HepG2 (cell line): ENCODE measurements at regions not wholly inside any gene's neighbourhood (a gene's known extent, or its start where the extent isn't known, plus 50 kb on each side); places are given as distances from the start of the nearest gene placed in this dataset.
A peak's percentile ranks its signal among the peaks of the same experiment; 100 is the strongest.

Experiments used
- FOXA1 ChIP-seq, 2 experiments: fragments of 450-650 bp in 1 of 2; sonication (generic) in 1 of 2; formaldehyde crosslinking in 1 of 2; IDR thresholded peaks; 2 replicates each; pipeline versions ENCODE4 v1.4.0 to v1.6.1; 2016 to 2020; ENCODE audit warnings: missing genetic modification reagents in 1 of 2
- KMT2B ChIP-seq: IDR thresholded peaks from 2 replicates; pipeline ENCODE4 v1.6.1; 2016; ENCODE audit warnings: missing genetic modification reagents, missing compliant biosample characterization
- SNAPC4 ChIP-seq: sonication (generic); formaldehyde crosslinking; IDR thresholded peaks from 2 replicates; pipeline ENCODE4 v1.4.0; 2020; ENCODE audit warnings: mild to moderate bottlenecking, missing genetic modification reagents
- ZNF224 ChIP-seq: sonication (generic); formaldehyde crosslinking; IDR thresholded peaks from 2 replicates; pipeline ENCODE4 v1.5.0; 2020; ENCODE audit warnings: mild to moderate bottlenecking, missing genetic modification reagents
- ZNF232 ChIP-seq: sonication (generic); formaldehyde crosslinking; IDR thresholded peaks from 2 replicates; pipeline ENCODE4 v1.4.0; 2020; ENCODE audit warnings: missing genetic modification reagents, borderline replicate concordance
- ZNF333 ChIP-seq: sonication (generic); formaldehyde crosslinking; IDR thresholded peaks from 2 replicates; pipeline ENCODE4 v1.4.0; 2020; ENCODE audit warnings: mild to moderate bottlenecking, missing genetic modification reagents, borderline replicate concordance
- TF ChIP-seq, protein P1 (sequence below): sonication (generic); formaldehyde crosslinking; IDR thresholded peaks from 2 replicates; pipeline ENCODE4 v1.4.0; 2020; ENCODE audit warnings: missing genetic modification reagents

GRCh38 chr2:8525582-8526402 is 156.1 kb upstream of the ID2 start (continued):
- TF ChIP-seq FOXA1 (IDR thresholded peaks at IDR 0.05) (no peak), FOXA1 (CRISPR knock-in tag; IDR thresholded peaks at IDR 0.05) (peak; percentile 34), KMT2B (0 out of 2 replicates have a peak, but pooled peaks have one; percentile 61), SNAPC4 (peak; percentile 86), ZNF232 (CRISPR knock-in tag) (no peak), ZNF333 (0 out of 2 replicates have a peak, but pooled peaks have one; percentile 38), ZNF224 (peak; percentile 93)
- TF ChIP-seq, protein P1, sequence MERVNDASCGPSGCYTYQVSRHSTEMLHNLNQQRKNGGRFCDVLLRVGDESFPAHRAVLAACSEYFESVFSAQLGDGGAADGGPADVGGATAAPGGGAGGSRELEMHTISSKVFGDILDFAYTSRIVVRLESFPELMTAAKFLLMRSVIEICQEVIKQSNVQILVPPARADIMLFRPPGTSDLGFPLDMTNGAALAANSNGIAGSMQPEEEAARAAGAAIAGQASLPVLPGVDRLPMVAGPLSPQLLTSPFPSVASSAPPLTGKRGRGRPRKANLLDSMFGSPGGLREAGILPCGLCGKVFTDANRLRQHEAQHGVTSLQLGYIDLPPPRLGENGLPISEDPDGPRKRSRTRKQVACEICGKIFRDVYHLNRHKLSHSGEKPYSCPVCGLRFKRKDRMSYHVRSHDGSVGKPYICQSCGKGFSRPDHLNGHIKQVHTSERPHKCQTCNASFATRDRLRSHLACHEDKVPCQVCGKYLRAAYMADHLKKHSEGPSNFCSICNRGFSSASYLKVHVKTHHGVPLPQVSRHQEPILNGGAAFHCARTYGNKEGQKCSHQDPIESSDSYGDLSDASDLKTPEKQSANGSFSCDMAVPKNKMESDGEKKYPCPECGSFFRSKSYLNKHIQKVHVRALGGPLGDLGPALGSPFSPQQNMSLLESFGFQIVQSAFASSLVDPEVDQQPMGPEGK (CRISPR knock-in tag): peak; percentile 62; the same call in 1 of the 2 replicates
